Naive thymus-derived CD4-positive, alpha-beta T cell (primary cell): ENCODE measurements at regions not wholly inside any gene's neighbourhood (a gene's known extent, or its start where the extent isn't known, plus 50 kb on each side); places are given as distances from the start of the nearest gene placed in this dataset.

Experiments
- ATAC-seq: fragments of 150-1000 bp; cut with Tn5 transposase; 2 replicates; pipeline ENCODE4 v1.10.0; 2021; ENCODE audit warnings: mild to moderate bottlenecking, moderate library complexity
- CTCF ChIA-PET: fragments of 350-600 bp; sonication (Branson Sonifier 250); formaldehyde crosslinking; loops from one replicate; lab custom pipeline; 2021; ENCODE audit warnings: antibody characterized with exemption; lab: Charles Lee
- POLR2A ChIA-PET: fragments of 350-600 bp; sonication (Branson Sonifier 250); formaldehyde crosslinking; loops from one replicate; lab custom pipeline; 2021; ENCODE audit warnings: antibody characterized with exemption, inconsistent platforms; lab: Charles Lee
- DNase-seq, 9 donors: peaks; one replicate each; pipeline versions ENCODE4 v3.0.0 to v3.0.0-alpha.2; 2020 to 2022; ENCODE audit warnings: mixed read lengths in 1 of 9
- H3K27ac ChIP-seq: one replicate; pipeline ENCODE4 v1.7.0; 2013; ENCODE audit warnings: mild to moderate bottlenecking, low read depth, low read length, moderate library complexity
- H3K27me3 ChIP-seq, 2 donors: one replicate each; pipeline ENCODE4 v1.7.0; 2013; ENCODE audit warnings: low read length in 2 of 2, mild to moderate bottlenecking in 2 of 2, moderate library complexity in 2 of 2; ENCODE audit not compliant: control insufficient read depth in 2 of 2, insufficient read depth in 2 of 2
- H3K36me3 ChIP-seq, 3 experiments: 1 replicate in 2 of 3; 2 replicates in 1 of 3; pipeline ENCODE4 v1.7.0; 2013; ENCODE audit warnings: low read length in 3 of 3, mild to moderate bottlenecking in 3 of 3, moderate library complexity in 1 of 3; ENCODE audit not compliant: insufficient read depth in 3 of 3, control insufficient read depth in 2 of 3
- H3K4me1 ChIP-seq, 2 donors: one replicate each; pipeline ENCODE4 v1.7.0; 2013; ENCODE audit warnings: low read length in 2 of 2, mild to moderate bottlenecking in 2 of 2, moderate library complexity in 1 of 2; ENCODE audit not compliant: control insufficient read depth in 2 of 2, insufficient read depth in 2 of 2
- H3K4me3 ChIP-seq: 2 replicates; pipeline ENCODE4 v1.7.0; 2013; ENCODE audit warnings: mild to moderate bottlenecking, low read length
- H3K9me3 ChIP-seq, 3 experiments: 1 replicate in 2 of 3; 2 replicates in 1 of 3; pipeline ENCODE4 v1.7.0; 2013; ENCODE audit warnings: low read length in 3 of 3; ENCODE audit not compliant: control insufficient read depth in 2 of 3
- H3K27ac Mint-ChIP-seq, 9 donors: one replicate each; pipeline ENCODE4 v1.8.0; 2020 to 2022; ENCODE audit warnings: mixed read lengths in 9 of 9, mild to moderate bottlenecking in 8 of 9, moderate library complexity in 5 of 9, inconsistent platforms in 2 of 9
- H3K27me3 Mint-ChIP-seq, 5 donors: one replicate each; pipeline ENCODE4 v1.8.0; 2021 to 2022; ENCODE audit warnings: mixed read lengths in 5 of 5, mild to moderate bottlenecking in 1 of 5
- H3K36me3 Mint-ChIP-seq, 5 donors: one replicate each; pipeline ENCODE4 v1.8.0; 2020 to 2022; ENCODE audit warnings: mixed read lengths in 5 of 5, mild to moderate bottlenecking in 3 of 5, inconsistent platforms in 1 of 5
- H3K4me1 Mint-ChIP-seq, 7 donors: one replicate each; pipeline ENCODE4 v1.8.0; 2020 to 2022; ENCODE audit warnings: mixed read lengths in 7 of 7, mild to moderate bottlenecking in 3 of 7, inconsistent platforms in 1 of 7
- H3K4me3 Mint-ChIP-seq, 10 donors: one replicate each; pipeline ENCODE4 v1.8.0; 2020 to 2022; ENCODE audit warnings: mild to moderate bottlenecking in 10 of 10, mixed read lengths in 10 of 10, moderate library complexity in 6 of 10, inconsistent platforms in 2 of 10
- H3K9me3 Mint-ChIP-seq, 11 donors: one replicate each; pipeline ENCODE4 v1.8.0; 2020 to 2022; ENCODE audit warnings: mixed read lengths in 11 of 11, mild to moderate bottlenecking in 4 of 11, inconsistent platforms in 1 of 11, moderate library complexity in 1 of 11
- intact Hi-C, 2 donors: fragments of 100-400 bp; cut with micrococcal nuclease; formaldehyde crosslinking; loops; one replicate each; pipeline ENCODE4 v1.15.1; 2023

DNA sequence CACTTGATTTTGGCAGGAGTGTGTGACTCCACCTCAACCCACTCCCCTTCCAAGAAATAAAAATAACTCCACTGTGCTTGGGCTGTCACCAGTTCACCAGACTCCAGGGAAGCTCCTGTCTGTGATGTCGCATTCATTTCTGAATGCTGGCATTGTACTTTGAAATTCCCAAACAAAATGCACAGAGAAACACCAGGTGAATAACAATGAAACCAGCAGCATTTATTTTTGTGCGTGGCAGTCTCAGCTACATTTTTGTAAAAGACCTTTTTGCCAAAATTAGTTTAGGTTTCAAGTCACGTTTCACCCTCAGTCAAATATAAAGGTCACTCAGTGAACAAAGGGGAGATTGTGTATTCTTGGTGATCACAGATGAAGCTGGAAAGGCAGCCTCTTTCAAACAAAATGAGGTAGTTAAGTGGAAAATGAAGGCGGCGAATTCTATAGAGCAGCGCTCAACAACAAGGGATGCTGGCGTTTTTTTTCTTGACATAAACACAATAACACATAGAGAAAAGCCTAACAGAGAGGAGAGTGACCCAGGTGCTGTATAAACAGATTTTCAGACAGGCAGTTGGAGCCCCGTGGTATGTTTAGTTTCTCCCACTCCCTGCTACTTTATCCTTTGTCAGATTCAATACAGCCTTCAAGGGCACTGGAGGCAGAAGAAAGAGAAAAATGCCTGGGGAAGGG is 210.3 kb upstream of the GCFC2 start:
- H3K36me3 Mint-ChIP-seq: peaks cover 0 to 3% (median 0%) of the 10 kb centered on the region in 5 donors
- CTCF ChIA-PET: no interaction called here
- H3K27ac Mint-ChIP-seq: no peak overlapping the region
- ATAC-seq (no peak), DNase-seq (no peak)
- peaks cover 0 to 16% (median 1%) of the 10 kb centered on the region in 11 donors for H3K9me3 Mint-ChIP-seq
- Histone ChIP-seq H3K9me3 (no peaks in the 10 kb centered on the region), H3K27me3 (no peaks in the 10 kb centered on the region), H3K27ac (no peak overlapping the region), H3K36me3 (no peaks in the 10 kb centered on the region), H3K4me1 (no peaks in the 10 kb centered on the region), H3K4me3 (no peak overlapping the region)
- H3K4me3 Mint-ChIP-seq: no peak overlapping the region
- H3K4me1 Mint-ChIP-seq: no peaks in the 10 kb centered on the region
- intact Hi-C loops: no loop called here
- POLR2A ChIA-PET: no interaction called here
- peaks cover 0 to 5% (median 0%) of the 10 kb centered on the region in 5 donors for H3K27me3 Mint-ChIP-seq

DNA sequence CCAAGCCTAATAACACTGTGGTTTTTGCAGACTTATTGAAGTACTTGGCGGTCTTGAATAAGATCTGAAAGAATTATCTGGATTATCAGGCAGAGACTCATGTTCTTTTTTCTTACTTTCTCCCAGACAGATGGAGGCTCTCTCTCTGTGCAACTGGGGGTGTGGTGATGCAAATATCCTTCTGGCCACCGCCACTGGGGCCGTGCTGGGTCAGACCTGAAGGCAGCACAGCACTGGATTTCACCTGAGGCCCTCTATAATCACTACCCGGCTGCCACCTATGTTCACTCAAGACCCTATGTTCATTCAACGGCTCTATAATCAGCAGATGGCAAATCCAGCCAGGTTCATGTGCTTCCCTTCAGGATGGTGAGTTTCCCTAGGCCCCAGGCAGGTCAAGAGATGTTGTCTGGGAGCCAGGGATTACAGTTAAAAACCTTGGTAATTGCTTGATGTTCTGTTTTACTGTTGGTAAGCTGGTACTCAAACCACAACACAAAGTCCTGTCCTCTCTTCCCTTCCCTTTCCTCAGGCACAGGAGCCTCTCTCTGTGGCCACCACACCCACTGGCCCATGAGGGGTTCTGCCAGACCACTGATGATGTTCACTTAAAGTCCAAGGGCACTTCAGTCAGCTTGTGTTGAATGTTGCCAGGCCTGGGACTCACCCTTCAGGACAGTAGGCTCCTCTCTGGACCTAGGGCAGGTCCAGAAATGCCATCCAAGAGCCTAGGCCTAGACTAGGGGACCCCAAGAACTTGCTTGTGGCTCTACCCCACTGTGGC is 205.3 kb upstream of the GCFC2 start:
- ChIA-PET POLR2A (no interaction called here), CTCF (no interaction called here)
- no peaks in the 10 kb centered on the region for H3K36me3 ChIP-seq
- H3K9me3 ChIP-seq: no peaks in the 10 kb centered on the region
- H3K4me1 Mint-ChIP-seq: no peaks in the 10 kb centered on the region
- intact Hi-C loops: no loop called here
- no peaks in the 10 kb centered on the region for H3K27me3 ChIP-seq
- H3K36me3 Mint-ChIP-seq: peaks cover 0 to 3% (median 0%) of the 10 kb centered on the region in 5 donors
- H3K27ac Mint-ChIP-seq: no peak overlapping the region
- no peak for DNase-seq
- no peak overlapping the region for H3K27ac ChIP-seq
- H3K4me3 ChIP-seq: no peak overlapping the region
- H3K4me1 ChIP-seq: no peaks in the 10 kb centered on the region
- H3K4me3 Mint-ChIP-seq: no peak overlapping the region
- no peak for ATAC-seq
- H3K27me3 Mint-ChIP-seq: peaks cover 0 to 5% (median 0%) of the 10 kb centered on the region in 5 donors
- peaks cover 0 to 36% (median 3%) of the 10 kb centered on the region in 11 donors for H3K9me3 Mint-ChIP-seq

GRCh38 chr2:75896779-75897366 is 186.2 kb upstream of the GCFC2 start:
- no peak overlapping the region for H3K27ac ChIP-seq
- no peaks in the 10 kb centered on the region for H3K4me1 ChIP-seq
- H3K9me3 ChIP-seq: no peaks in the 10 kb centered on the region
- no peak overlapping the region for H3K4me3 ChIP-seq
- H3K36me3 ChIP-seq: no peaks in the 10 kb centered on the region
- H3K36me3 Mint-ChIP-seq: no peaks in the 10 kb centered on the region
- ChIA-PET CTCF (no interaction called here), POLR2A (no interaction called here)
- DNase-seq: no peak
- no peaks in the 10 kb centered on the region for H3K4me1 Mint-ChIP-seq
- H3K27ac Mint-ChIP-seq: no peak overlapping the region
- no peak for ATAC-seq
- H3K9me3 Mint-ChIP-seq: peaks cover 0 to 15% (median 0%) of the 10 kb centered on the region in 11 donors
- peaks cover 0 to 14% (median 0%) of the 10 kb centered on the region in 5 donors for H3K27me3 Mint-ChIP-seq
- H3K27me3 ChIP-seq: no peaks in the 10 kb centered on the region
- H3K4me3 Mint-ChIP-seq: no peak overlapping the region
- intact Hi-C loops: no loop called here

DNA sequence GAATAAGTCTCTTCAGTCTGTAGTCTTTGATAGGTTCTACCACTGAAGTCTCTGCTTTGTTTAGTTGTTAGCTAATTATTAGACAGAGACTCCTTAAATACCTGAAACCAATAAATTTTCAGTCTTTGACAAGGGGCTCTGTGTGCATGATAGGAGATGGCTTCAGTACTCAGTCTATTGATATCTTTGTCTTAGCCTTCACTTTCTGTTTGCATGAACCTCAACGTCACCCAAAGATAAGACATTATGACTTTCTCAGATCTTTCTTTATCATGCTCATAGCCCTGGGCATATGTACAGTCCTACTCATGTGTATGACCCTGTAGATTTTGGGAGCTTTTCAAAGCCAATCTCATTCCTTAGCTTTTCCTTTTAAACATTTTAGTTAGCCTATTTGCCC is 183.5 kb upstream of the GCFC2 start:
- no peaks in the 10 kb centered on the region for H3K4me1 Mint-ChIP-seq
- no peaks in the 10 kb centered on the region for H3K27me3 ChIP-seq
- H3K36me3 ChIP-seq: no peaks in the 10 kb centered on the region
- H3K27ac Mint-ChIP-seq: no peak overlapping the region
- H3K9me3 ChIP-seq: no peaks in the 10 kb centered on the region
- ChIA-PET POLR2A (no interaction called here), CTCF (interaction anchor here (0.6 kb wide), 1 partner anchor 59 kb away, joined by 3 read pairs; no protein-coding TSS in a partner anchor)
- no peaks in the 10 kb centered on the region for H3K36me3 Mint-ChIP-seq
- DNase-seq: no peak
- H3K9me3 Mint-ChIP-seq: peaks cover 0 to 15% (median 0%) of the 10 kb centered on the region in 11 donors
- no peaks in the 10 kb centered on the region for H3K4me1 ChIP-seq
- no peak overlapping the region for H3K4me3 Mint-ChIP-seq
- H3K4me3 ChIP-seq: no peak overlapping the region
- H3K27me3 Mint-ChIP-seq: peaks cover 0 to 14% (median 0%) of the 10 kb centered on the region in 5 donors
- no peak for ATAC-seq
- H3K27ac ChIP-seq: no peak overlapping the region
- intact Hi-C loops: no loop called here

DNA sequence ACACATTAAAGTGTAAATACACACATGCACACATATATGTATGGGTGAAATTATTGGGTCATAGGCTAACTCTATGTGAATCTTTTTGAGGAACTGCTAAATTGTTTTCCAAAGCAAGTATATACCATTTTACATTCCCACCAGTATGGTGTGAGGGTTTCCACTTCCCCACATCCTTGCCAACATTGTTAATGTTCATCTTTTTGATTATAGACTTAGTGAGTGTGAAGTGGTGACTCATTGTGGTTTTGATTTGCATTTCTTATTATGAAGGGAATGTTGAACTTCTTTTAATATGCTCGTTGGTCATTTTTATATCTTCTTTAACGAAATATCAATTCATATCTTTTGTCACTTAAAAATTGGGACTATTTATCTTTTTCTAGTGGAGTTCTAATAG is 181.8 kb upstream of the GCFC2 start:
- ATAC-seq: no peak
- no peak overlapping the region for H3K27ac ChIP-seq
- no peaks in the 10 kb centered on the region for H3K36me3 ChIP-seq

DNA sequence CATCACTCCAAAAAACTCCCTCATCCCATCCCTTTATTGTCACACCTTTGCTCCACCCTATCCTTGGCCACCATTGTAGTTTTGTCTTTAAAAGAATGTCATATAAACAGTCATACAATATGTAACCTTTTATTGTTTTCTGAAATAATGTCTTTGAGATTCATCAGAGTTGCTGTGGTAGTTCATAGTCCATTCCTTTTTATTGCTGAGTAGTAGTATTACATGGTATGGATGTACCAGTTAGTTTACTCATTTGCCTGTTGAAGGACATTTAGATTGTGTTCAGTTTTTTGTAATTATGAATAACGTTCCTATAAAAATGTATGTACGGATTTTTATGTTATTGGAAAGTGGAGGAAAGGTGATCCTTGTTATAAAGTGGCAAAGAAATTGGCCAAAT is 171.8 kb upstream of the GCFC2 start:
- ATAC-seq (no peak), DNase-seq (no peak)
- Mint-ChIP-seq H3K27me3 (peaks cover 0 to 4% (median 0%) of the 10 kb centered on the region in 5 donors), H3K4me1 (no peaks in the 10 kb centered on the region), H3K36me3 (no peaks in the 10 kb centered on the region), H3K4me3 (no peak overlapping the region), H3K27ac (no peak overlapping the region), H3K9me3 (peaks cover 2 to 6% (median 5%) of the 10 kb centered on the region in 11 donors)
- POLR2A ChIA-PET: no interaction called here
- Histone ChIP-seq H3K27ac (no peak overlapping the region), H3K4me3 (no peak overlapping the region), H3K4me1 (no peaks in the 10 kb centered on the region), H3K9me3 (no peaks in the 10 kb centered on the region), H3K36me3 (no peaks in the 10 kb centered on the region), H3K27me3 (no peaks in the 10 kb centered on the region)
- intact Hi-C loops: no loop called here
- CTCF ChIA-PET: no interaction called here

More for the DNA sequence above, 181.8 kb upstream of the GCFC2 start:
- H3K4me3 ChIP-seq: no peak overlapping the region
- H3K9me3 ChIP-seq: no peaks in the 10 kb centered on the region
- H3K27me3 ChIP-seq: no peaks in the 10 kb centered on the region
- no peak for DNase-seq
- Mint-ChIP-seq H3K9me3 (peaks cover 0 to 14% (median 0%) of the 10 kb centered on the region in 11 donors), H3K4me1 (no peaks in the 10 kb centered on the region), H3K36me3 (no peaks in the 10 kb centered on the region), H3K27ac (no peak overlapping the region), H3K4me3 (no peak overlapping the region), H3K27me3 (peaks cover 0 to 13% (median 4%) of the 10 kb centered on the region in 5 donors)
- intact Hi-C loops: no loop called here
- ChIA-PET CTCF (no interaction called here), POLR2A (no interaction called here)
- H3K4me1 ChIP-seq: no peaks in the 10 kb centered on the region
